ENCODE measurements at regions not wholly inside any gene's neighbourhood (a gene's known extent, or its start where the extent isn't known, plus 50 kb on each side); places are given as distances from the start of the nearest gene placed in this dataset.

DNA sequence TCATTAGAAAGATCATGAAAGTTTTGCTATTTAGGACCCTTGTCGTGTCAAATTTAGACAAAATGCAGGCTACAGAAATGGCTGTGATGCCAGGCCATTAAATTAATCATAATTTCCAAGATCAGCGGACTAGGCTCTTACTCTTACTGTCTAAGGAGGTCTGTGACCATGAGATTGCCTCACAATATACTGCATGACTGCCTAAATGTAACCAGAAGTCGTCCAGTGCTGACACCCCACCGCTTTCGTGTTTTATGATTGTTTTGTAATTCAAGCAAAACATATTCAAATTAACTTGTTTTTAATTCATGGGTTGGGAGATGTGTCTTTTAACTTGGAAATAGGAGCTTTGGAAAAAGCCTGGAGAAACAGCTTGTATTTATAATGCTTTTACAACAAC, 947.5 kb downstream of the BRINP3 start:
- H3K9me3 Mint-ChIP-seq = no peaks in the 10 kb centered on the region
- H3K4me3 ChIP-seq = no peak overlapping the region
- no peaks in the 10 kb centered on the region for H3K27me3 Mint-ChIP-seq (ENCODE audit: insufficient read depth, low read depth, poor library complexity)
- H3K4me1 Mint-ChIP-seq = peaks cover 18% of the 10 kb centered on the region
- ATAC-seq = no peak
- H3K9me2 ChIP-seq (ENCODE audit: insufficient read depth) = no peaks in the 10 kb centered on the region
- peaks cover 13% of the 10 kb centered on the region; the same call in 1 of the 2 replicates for H3K4me1 ChIP-seq (ENCODE audit: insufficient read depth)
- no peaks in the 10 kb centered on the region for H3K79me2 ChIP-seq (replicated peaks; ENCODE audit: insufficient read depth)
- H3K27me3 ChIP-seq (ENCODE audit: insufficient read depth) = no peaks in the 10 kb centered on the region
- H3K27ac ChIP-seq (ENCODE audit: low read depth) = no peak overlapping the region
- TF ChIP-seq JUNB (IDR thresholded peaks at IDR 0.05; ENCODE audit: unreplicated experiment) (no peak), EZH2phosphoT487 (IDR thresholded peaks at IDR 0.05; ENCODE audit: unreplicated experiment) (no peak)
- H3K27ac Mint-ChIP-seq = no peak overlapping the region
- H3K4me3 Mint-ChIP-seq = no peak overlapping the region
- no peaks in the 10 kb centered on the region for H3K36me3 Mint-ChIP-seq (ENCODE audit: low read depth)
- H3K36me3 ChIP-seq (ENCODE audit: insufficient read depth) = no peaks in the 10 kb centered on the region
- 0 out of 2 replicates have a peak overlapping the region, but pooled peaks have one; percentile 14 for H2AFZ ChIP-seq
- no peaks in the 10 kb centered on the region for H3F3A ChIP-seq (replicated peaks; ENCODE audit: low read depth)
- peak overlapping the region; percentile 40 for H3K4me2 ChIP-seq
- no peaks in the 10 kb centered on the region for H4K20me1 ChIP-seq (replicated peaks; ENCODE audit: insufficient read depth)
- DNase-seq (ENCODE audit: low spot score) = no peak

DNA sequence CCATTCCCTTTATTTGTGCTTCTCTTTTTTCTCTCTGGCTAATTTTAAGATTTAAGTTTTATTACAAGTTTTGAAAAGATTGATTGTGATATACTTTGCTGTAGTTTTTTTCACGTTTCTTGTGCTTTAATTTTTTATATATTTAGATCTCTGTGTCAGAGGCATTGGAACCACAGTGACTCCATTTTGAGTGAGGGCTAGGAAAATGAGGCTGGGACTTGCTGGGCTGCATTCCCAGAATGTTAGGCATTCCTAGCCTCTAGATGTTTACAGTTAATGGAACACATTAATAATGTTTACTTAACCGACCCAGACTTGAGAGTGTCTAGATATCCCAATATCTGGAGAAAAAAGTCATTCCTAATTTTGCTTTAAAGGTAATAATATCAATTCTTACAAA, 939.4 kb downstream of the BRINP3 start:
- Histone ChIP-seq H3K4me1 (ENCODE audit: insufficient read depth) (no peaks in the 10 kb centered on the region; the same call in 1 of the 2 replicates), H3K4me3 (no peak overlapping the region), H4K20me1 (replicated peaks; ENCODE audit: insufficient read depth) (no peaks in the 10 kb centered on the region), H3K36me3 (ENCODE audit: insufficient read depth) (no peaks in the 10 kb centered on the region), H3K27ac (ENCODE audit: low read depth) (no peak overlapping the region), H3F3A (replicated peaks; ENCODE audit: low read depth) (no peaks in the 10 kb centered on the region), H3K79me2 (replicated peaks; ENCODE audit: insufficient read depth) (no peaks in the 10 kb centered on the region), H2AFZ (no peak overlapping the region), H3K27me3 (ENCODE audit: insufficient read depth) (no peaks in the 10 kb centered on the region), H3K4me2 (no peak overlapping the region), H3K9me2 (ENCODE audit: insufficient read depth) (no peaks in the 10 kb centered on the region)
- Mint-ChIP-seq H3K4me1 (peaks cover 3% of the 10 kb centered on the region; the same call in 1 of the 3 replicates), H3K36me3 (ENCODE audit: low read depth) (no peaks in the 10 kb centered on the region), H3K4me3 (no peak overlapping the region), H3K9me3 (no peaks in the 10 kb centered on the region), H3K27me3 (ENCODE audit: insufficient read depth, low read depth, poor library complexity) (no peaks in the 10 kb centered on the region), H3K27ac (no peak overlapping the region)
- ATAC-seq = no peak
- DNase-seq (ENCODE audit: low spot score) = peak; percentile 36
- TF ChIP-seq JUNB (IDR thresholded peaks at IDR 0.05; ENCODE audit: unreplicated experiment) (no peak), ZNF114 (CRISPR knock-in tag; IDR thresholded peaks at IDR 0.05) (no peak), NANOG (IDR thresholded peaks at IDR 0.05; ENCODE audit: borderline replicate concordance) (no peak), CREB1 (CRISPR knock-in tag; IDR thresholded peaks at IDR 0.05; ENCODE audit: low read depth) (no peak)
- TF ChIP-seq, protein P1, sequence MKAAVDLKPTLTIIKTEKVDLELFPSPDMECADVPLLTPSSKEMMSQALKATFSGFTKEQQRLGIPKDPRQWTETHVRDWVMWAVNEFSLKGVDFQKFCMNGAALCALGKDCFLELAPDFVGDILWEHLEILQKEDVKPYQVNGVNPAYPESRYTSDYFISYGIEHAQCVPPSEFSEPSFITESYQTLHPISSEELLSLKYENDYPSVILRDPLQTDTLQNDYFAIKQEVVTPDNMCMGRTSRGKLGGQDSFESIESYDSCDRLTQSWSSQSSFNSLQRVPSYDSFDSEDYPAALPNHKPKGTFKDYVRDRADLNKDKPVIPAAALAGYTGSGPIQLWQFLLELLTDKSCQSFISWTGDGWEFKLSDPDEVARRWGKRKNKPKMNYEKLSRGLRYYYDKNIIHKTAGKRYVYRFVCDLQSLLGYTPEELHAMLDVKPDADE (IDR thresholded peaks at IDR 0.05) = no peak

DNA sequence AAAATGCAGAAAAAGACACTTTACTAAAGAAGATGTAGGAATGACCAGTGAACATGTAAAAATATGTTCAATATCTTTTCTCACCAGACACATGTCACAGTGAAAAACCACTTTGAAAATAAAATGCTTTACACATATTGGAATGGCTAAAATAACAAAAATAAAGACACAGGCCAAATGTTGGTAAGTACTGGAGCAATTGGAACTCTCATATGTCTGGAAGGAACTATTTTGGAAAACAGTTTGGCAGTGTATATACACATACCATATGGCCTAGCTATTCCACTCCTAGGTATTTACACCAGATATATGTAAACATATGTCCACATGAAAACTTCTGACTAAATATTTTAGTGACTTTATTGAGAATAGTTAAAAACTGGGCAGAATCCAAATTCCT, 927.2 kb downstream of the BRINP3 start:
- H4K20me1 ChIP-seq (replicated peaks; ENCODE audit: insufficient read depth) = no peaks in the 10 kb centered on the region
- H3K4me1 Mint-ChIP-seq = no peaks in the 10 kb centered on the region
- no peaks in the 10 kb centered on the region for H3K79me2 ChIP-seq (replicated peaks; ENCODE audit: insufficient read depth)
- H3K27me3 ChIP-seq (ENCODE audit: insufficient read depth) = no peaks in the 10 kb centered on the region
- no peak overlapping the region for H2AFZ ChIP-seq
- H3K27ac Mint-ChIP-seq = no peak overlapping the region
- H3K4me3 ChIP-seq = no peak overlapping the region
- no peaks in the 10 kb centered on the region for H3K9me3 Mint-ChIP-seq
- no peaks in the 10 kb centered on the region for H3K9me2 ChIP-seq (ENCODE audit: insufficient read depth)
- no peak for ATAC-seq
- no peak overlapping the region for H3K4me2 ChIP-seq
- H3K27ac ChIP-seq (ENCODE audit: low read depth) = no peak overlapping the region
- H3K36me3 Mint-ChIP-seq (ENCODE audit: low read depth) = no peaks in the 10 kb centered on the region
- H3K4me3 Mint-ChIP-seq = no peak overlapping the region
- H3F3A ChIP-seq (replicated peaks; ENCODE audit: low read depth) = no peaks in the 10 kb centered on the region
- no peak for DNase-seq (ENCODE audit: low spot score)
- no peaks in the 10 kb centered on the region for H3K27me3 Mint-ChIP-seq (ENCODE audit: insufficient read depth, low read depth, poor library complexity)
- no peaks in the 10 kb centered on the region for H3K36me3 ChIP-seq (ENCODE audit: insufficient read depth)
- no peaks in the 10 kb centered on the region for H3K4me1 ChIP-seq (ENCODE audit: insufficient read depth)
- TF ChIP-seq NANOG (IDR thresholded peaks at IDR 0.05; ENCODE audit: borderline replicate concordance) (no peak), STAT1 (IDR thresholded peaks at IDR 0.05; ENCODE audit: unreplicated experiment) (no peak), EZH2phosphoT487 (IDR thresholded peaks at IDR 0.05; ENCODE audit: unreplicated experiment) (no peak), JUNB (IDR thresholded peaks at IDR 0.05; ENCODE audit: unreplicated experiment) (no peak), POLR2AphosphoS5 (IDR thresholded peaks at IDR 0.05; ENCODE audit: low read depth) (no peak)
- TF ChIP-seq, protein P2, sequence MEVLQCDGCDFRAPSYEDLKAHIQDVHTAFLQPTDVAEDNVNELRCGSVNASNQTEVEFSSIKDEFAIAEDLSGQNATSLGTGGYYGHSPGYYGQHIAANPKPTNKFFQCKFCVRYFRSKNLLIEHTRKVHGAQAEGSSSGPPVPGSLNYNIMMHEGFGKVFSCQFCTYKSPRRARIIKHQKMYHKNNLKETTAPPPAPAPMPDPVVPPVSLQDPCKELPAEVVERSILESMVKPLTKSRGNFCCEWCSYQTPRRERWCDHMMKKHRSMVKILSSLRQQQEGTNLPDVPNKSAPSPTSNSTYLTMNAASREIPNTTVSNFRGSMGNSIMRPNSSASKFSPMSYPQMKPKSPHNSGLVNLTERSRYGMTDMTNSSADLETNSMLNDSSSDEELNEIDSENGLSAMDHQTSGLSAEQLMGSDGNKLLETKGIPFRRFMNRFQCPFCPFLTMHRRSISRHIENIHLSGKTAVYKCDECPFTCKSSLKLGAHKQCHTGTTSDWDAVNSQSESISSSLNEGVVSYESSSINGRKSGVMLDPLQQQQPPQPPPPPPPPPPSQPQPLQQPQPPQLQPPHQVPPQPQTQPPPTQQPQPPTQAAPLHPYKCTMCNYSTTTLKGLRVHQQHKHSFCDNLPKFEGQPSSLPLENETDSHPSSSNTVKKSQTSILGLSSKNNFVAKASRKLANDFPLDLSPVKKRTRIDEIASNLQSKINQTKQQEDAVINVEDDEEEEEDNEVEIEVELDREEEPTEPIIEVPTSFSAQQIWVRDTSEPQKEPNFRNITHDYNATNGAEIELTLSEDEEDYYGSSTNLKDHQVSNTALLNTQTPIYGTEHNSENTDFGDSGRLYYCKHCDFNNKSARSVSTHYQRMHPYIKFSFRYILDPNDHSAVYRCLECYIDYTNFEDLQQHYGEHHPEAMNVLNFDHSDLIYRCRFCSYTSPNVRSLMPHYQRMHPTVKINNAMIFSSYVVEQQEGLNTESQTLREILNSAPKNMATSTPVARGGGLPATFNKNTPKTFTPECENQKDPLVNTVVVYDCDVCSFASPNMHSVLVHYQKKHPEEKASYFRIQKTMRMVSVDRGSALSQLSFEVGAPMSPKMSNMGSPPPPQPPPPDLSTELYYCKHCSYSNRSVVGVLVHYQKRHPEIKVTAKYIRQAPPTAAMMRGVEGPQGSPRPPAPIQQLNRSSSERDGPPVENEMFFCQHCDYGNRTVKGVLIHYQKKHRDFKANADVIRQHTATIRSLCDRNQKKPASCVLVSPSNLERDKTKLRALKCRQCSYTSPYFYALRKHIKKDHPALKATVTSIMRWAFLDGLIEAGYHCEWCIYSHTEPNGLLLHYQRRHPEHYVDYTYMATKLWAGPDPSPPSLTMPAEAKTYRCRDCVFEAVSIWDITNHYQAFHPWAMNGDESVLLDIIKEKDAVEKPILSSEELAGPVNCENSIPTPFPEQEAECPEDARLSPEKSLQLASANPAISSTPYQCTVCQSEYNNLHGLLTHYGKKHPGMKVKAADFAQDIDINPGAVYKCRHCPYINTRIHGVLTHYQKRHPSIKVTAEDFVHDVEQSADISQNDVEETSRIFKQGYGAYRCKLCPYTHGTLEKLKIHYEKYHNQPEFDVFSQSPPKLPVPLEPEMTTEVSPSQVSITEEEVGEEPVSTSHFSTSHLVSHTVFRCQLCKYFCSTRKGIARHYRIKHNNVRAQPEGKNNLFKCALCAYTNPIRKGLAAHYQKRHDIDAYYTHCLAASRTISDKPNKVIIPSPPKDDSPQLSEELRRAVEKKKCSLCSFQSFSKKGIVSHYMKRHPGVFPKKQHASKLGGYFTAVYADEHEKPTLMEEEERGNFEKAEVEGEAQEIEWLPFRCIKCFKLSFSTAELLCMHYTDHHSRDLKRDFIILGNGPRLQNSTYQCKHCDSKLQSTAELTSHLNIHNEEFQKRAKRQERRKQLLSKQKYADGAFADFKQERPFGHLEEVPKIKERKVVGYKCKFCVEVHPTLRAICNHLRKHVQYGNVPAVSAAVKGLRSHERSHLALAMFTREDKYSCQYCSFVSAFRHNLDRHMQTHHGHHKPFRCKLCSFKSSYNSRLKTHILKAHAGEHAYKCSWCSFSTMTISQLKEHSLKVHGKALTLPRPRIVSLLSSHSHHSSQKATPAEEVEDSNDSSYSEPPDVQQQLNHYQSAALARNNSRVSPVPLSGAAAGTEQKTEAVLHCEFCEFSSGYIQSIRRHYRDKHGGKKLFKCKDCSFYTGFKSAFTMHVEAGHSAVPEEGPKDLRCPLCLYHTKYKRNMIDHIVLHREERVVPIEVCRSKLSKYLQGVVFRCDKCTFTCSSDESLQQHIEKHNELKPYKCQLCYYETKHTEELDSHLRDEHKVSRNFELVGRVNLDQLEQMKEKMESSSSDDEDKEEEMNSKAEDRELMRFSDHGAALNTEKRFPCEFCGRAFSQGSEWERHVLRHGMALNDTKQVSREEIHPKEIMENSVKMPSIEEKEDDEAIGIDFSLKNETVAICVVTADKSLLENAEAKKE (CRISPR knock-in tag; IDR thresholded peaks at IDR 0.05) = no peak
- TF ChIP-seq, protein P1 (IDR thresholded peaks at IDR 0.05) = no peak

All from GM23338 (cell line).